ENCODE measurements at regions not wholly inside any gene's neighbourhood (a gene's known extent, or its start where the extent isn't known, plus 50 kb on each side); places are given as distances from the start of the nearest gene placed in this dataset.

DNA sequence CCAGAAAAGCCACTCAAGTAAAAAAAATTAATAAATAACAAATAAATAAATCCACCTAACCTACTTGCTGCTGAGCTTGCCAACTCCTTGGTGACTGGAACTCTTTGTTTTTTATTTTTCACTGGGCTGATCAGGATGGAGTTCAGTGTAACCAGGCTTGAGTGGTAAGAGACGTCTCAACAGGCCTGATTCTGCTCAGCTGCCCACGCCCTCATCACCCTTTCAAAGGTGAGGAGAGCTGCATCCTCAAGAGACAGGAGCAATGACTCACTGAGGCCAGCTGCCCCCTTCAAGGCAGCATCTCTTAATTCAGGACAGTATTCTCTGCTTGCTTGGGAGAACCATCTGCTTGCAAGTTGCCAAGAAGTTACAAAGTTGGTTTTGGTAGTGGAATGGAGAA lies 111.9 kb upstream of the CPM start:
- H3K36me3 ChIP-seq (ENCODE audit: control insufficient read depth, low read length), result no peaks in the 10 kb centered on the region
- H3K9me2 ChIP-seq (replicated peaks; ENCODE audit: control insufficient read depth, low read length), result no peaks in the 10 kb centered on the region
- no peaks in the 10 kb centered on the region for H3K9me3 ChIP-seq (ENCODE audit: control insufficient read depth, insufficient read depth, low read length)
- no peaks in the 10 kb centered on the region for H3K27me3 ChIP-seq (ENCODE audit: control insufficient read depth, low read length)
- peaks cover 4% of the 10 kb centered on the region for H3K4me1 ChIP-seq (ENCODE audit: control insufficient read depth, low read length)
- TF ChIP-seq, protein P1, sequence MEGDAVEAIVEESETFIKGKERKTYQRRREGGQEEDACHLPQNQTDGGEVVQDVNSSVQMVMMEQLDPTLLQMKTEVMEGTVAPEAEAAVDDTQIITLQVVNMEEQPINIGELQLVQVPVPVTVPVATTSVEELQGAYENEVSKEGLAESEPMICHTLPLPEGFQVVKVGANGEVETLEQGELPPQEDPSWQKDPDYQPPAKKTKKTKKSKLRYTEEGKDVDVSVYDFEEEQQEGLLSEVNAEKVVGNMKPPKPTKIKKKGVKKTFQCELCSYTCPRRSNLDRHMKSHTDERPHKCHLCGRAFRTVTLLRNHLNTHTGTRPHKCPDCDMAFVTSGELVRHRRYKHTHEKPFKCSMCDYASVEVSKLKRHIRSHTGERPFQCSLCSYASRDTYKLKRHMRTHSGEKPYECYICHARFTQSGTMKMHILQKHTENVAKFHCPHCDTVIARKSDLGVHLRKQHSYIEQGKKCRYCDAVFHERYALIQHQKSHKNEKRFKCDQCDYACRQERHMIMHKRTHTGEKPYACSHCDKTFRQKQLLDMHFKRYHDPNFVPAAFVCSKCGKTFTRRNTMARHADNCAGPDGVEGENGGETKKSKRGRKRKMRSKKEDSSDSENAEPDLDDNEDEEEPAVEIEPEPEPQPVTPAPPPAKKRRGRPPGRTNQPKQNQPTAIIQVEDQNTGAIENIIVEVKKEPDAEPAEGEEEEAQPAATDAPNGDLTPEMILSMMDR (IDR thresholded peaks at IDR 0.05; ENCODE audit: low read depth, low read length, poor library complexity, severe bottlenecking), result no peak
- TF ChIP-seq EZH2phosphoT487 (IDR thresholded peaks at IDR 0.05; ENCODE audit: borderline replicate concordance, low read length), result no peak
- no peaks in the 10 kb centered on the region for H3K79me2 ChIP-seq (ENCODE audit: control insufficient read depth, low read length)
- H3K4me3 ChIP-seq (ENCODE audit: low read length), result no peak overlapping the region
- H3K4me2 ChIP-seq (ENCODE audit: low read length), result no peak overlapping the region
- no peaks in the 10 kb centered on the region for H4K20me1 ChIP-seq (ENCODE audit: control insufficient read depth, insufficient read depth, low read depth, low read length)
- no peaks in the 10 kb centered on the region for H3F3A ChIP-seq (ENCODE audit: control insufficient read depth, insufficient read depth)
- no peak overlapping the region for H3K27ac ChIP-seq (ENCODE audit: low read depth, low read length)

DNA sequence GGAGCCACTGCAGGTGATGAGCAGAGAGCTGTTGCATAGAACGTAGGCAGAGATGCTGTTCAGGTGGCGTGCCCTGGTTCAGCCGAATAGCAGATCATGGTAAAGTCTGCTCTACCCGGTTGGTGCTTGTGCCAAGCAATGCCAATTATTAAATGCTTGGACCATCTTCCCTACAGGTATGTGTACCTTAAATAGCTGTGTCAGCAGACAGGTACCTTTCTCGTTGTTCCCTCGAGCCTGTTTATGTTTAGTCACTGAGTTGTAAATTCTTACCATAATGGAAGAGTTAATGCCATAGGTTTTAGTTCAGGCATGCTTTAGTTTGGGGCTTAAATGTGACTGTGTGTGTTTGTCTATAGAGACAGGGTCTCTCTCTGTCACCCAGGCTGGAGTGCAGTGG lies 112.5 kb upstream of the CPM start:
- Histone ChIP-seq H3K27me3 (ENCODE audit: control insufficient read depth, low read length) (no peaks in the 10 kb centered on the region), H3K9me3 (ENCODE audit: control insufficient read depth, insufficient read depth, low read length) (no peaks in the 10 kb centered on the region), H3K4me1 (ENCODE audit: control insufficient read depth, low read length) (peaks cover 4% of the 10 kb centered on the region), H3K4me2 (ENCODE audit: low read length) (no peak overlapping the region), H3K9me2 (replicated peaks; ENCODE audit: control insufficient read depth, low read length) (no peaks in the 10 kb centered on the region), H3K27ac (ENCODE audit: low read depth, low read length) (no peak overlapping the region), H3K36me3 (ENCODE audit: control insufficient read depth, low read length) (no peaks in the 10 kb centered on the region), H3K79me2 (ENCODE audit: control insufficient read depth, low read length) (no peaks in the 10 kb centered on the region), H3F3A (ENCODE audit: control insufficient read depth, insufficient read depth) (no peaks in the 10 kb centered on the region), H4K20me1 (ENCODE audit: control insufficient read depth, insufficient read depth, low read depth, low read length) (no peaks in the 10 kb centered on the region), H3K4me3 (ENCODE audit: low read length) (no peak overlapping the region)
- TF ChIP-seq, protein P1 (IDR thresholded peaks at IDR 0.05; ENCODE audit: low read depth, low read length, poor library complexity, severe bottlenecking), result no peak
- no peak for TF ChIP-seq EZH2phosphoT487 (IDR thresholded peaks at IDR 0.05; ENCODE audit: borderline replicate concordance, low read length)

DNA sequence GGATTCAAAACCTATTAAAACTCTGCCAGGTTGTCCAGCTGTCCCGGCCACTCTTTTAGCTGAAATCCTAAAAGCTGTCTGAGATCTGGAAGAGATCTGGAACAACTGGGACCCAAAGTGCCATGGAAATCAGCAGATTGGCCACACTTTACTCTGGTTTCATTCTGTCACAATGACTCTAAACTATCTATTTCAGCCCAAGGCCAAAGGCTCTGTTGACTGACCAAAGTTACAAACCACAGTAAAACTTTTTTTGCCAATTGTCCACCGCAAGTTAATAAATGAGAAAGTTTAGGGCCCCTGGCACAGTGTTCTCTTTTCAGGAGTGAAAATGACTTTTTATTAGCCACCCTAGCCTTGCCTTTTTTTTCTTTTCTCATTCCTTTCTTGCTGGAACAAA lies 113.4 kb upstream of the CPM start:
- Histone ChIP-seq H3K27me3 (ENCODE audit: control insufficient read depth, low read length) (no peaks in the 10 kb centered on the region), H3K79me2 (ENCODE audit: control insufficient read depth, low read length) (no peaks in the 10 kb centered on the region), H3F3A (ENCODE audit: control insufficient read depth, insufficient read depth) (no peaks in the 10 kb centered on the region), H3K27ac (ENCODE audit: low read depth, low read length) (no peak overlapping the region), H4K20me1 (ENCODE audit: control insufficient read depth, insufficient read depth, low read depth, low read length) (no peaks in the 10 kb centered on the region), H3K4me2 (ENCODE audit: low read length) (no peak overlapping the region), H3K9me2 (replicated peaks; ENCODE audit: control insufficient read depth, low read length) (no peaks in the 10 kb centered on the region), H3K4me1 (ENCODE audit: control insufficient read depth, low read length) (peaks cover 4% of the 10 kb centered on the region), H3K4me3 (ENCODE audit: low read length) (no peak overlapping the region), H3K36me3 (ENCODE audit: control insufficient read depth, low read length) (no peaks in the 10 kb centered on the region), H3K9me3 (ENCODE audit: control insufficient read depth, insufficient read depth, low read length) (no peaks in the 10 kb centered on the region)
- TF ChIP-seq EZH2phosphoT487 (IDR thresholded peaks at IDR 0.05; ENCODE audit: borderline replicate concordance, low read length), result no peak
- TF ChIP-seq, protein P1 (IDR thresholded peaks at IDR 0.05; ENCODE audit: low read depth, low read length, poor library complexity, severe bottlenecking), result no peak

DNA sequence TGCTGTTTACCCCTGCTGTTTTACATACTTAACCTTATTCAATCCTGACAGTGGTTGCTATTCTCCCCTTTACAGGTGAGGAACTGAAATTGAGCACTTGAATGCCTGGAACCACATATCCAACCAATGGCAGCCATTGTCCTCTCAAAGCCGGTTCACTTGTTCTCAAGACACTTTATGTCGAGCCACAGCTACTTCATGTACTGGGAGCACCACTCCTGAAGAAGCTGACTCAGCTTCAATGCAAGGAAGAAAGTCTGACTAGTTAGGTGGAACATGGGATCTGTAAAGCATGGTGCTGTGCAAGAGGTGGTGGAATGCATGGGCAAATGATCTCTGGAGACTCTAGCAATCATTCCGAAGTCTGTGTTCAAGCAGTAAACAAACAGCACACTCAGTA lies 113.9 kb upstream of the CPM start:
- H3K4me2 ChIP-seq (ENCODE audit: low read length), result no peak overlapping the region
- no peaks in the 10 kb centered on the region for H3K9me3 ChIP-seq (ENCODE audit: control insufficient read depth, insufficient read depth, low read length)
- no peak overlapping the region for H3K4me3 ChIP-seq (ENCODE audit: low read length)
- no peak overlapping the region for H3K27ac ChIP-seq (ENCODE audit: low read depth, low read length)
- H3K36me3 ChIP-seq (ENCODE audit: control insufficient read depth, low read length), result no peaks in the 10 kb centered on the region
- TF ChIP-seq, protein P1 (IDR thresholded peaks at IDR 0.05; ENCODE audit: low read depth, low read length, poor library complexity, severe bottlenecking), result no peak
- TF ChIP-seq EZH2phosphoT487 (IDR thresholded peaks at IDR 0.05; ENCODE audit: borderline replicate concordance, low read length), result no peak
- no peaks in the 10 kb centered on the region for H3K9me2 ChIP-seq (replicated peaks; ENCODE audit: control insufficient read depth, low read length)
- no peaks in the 10 kb centered on the region for H3K27me3 ChIP-seq (ENCODE audit: control insufficient read depth, low read length)
- H3K79me2 ChIP-seq (ENCODE audit: control insufficient read depth, low read length), result no peaks in the 10 kb centered on the region
- no peaks in the 10 kb centered on the region for H3F3A ChIP-seq (ENCODE audit: control insufficient read depth, insufficient read depth)
- H4K20me1 ChIP-seq (ENCODE audit: control insufficient read depth, insufficient read depth, low read depth, low read length), result no peaks in the 10 kb centered on the region
- H3K4me1 ChIP-seq (ENCODE audit: control insufficient read depth, low read length), result peaks cover 4% of the 10 kb centered on the region

All from DOHH2 (cell line).